GM12878 (cell line): ENCODE measurements at regions not wholly inside any gene's neighbourhood (a gene's known extent, or its start where the extent isn't known, plus 50 kb on each side); places are given as distances from the start of the nearest gene placed in this dataset.

Source experiments
- ATAC-seq: fragments of 200-7000 bp; cut with Tn5 transposase; 3 replicates; pipeline ENCODE4 v1.9.1; 2020; ENCODE audit warnings: mild to moderate bottlenecking, moderate library complexity
- BruUV-seq: library from RNA; stranded (reverse); fragments of 400-500 nt; replicated peaks from 2 replicates; lab custom pipeline; 2021; lab: Mats Ljungman, UMichigan
- CTCF ChIA-PET: fragments of 300-600 bp; sonication (Branson Sonifier 250); formaldehyde crosslinking; extraction: SDS; loops from one replicate; lab custom pipeline; 2021; ENCODE audit warnings: inconsistent platforms; lab: Yijun Ruan, JAX
- POLR2A ChIA-PET: fragments of 350-600 bp; formaldehyde crosslinking; extraction: SDS; loops from one replicate; lab custom pipeline; 2021; ENCODE audit warnings: inconsistent platforms; lab: Charles Lee
- RAD21 ChIA-PET: fragments of 300-600 bp; sonication (Branson Sonifier 250); formaldehyde crosslinking; loops from one replicate; lab custom pipeline; 2023; ENCODE audit warnings: antibody characterized with exemption; ENCODE audit not compliant: unreplicated experiment; lab: Charles Lee
- SMC1A ChIA-PET: fragments of 300-600 bp; sonication (Branson Sonifier 250); formaldehyde crosslinking; loops from one replicate; lab custom pipeline; 2023; ENCODE audit not compliant: unreplicated experiment, uncharacterized antibody; lab: Charles Lee
- DNase-seq: peaks from one replicate; pipeline ENCODE4 v3.0.0-alpha.2; 2011; ENCODE audit warnings: low read depth, low spot score
- FAIRE-seq: peaks from 3 replicates; lab custom pipeline; 2011; peaks lifted over from hg19 to GRCh38; lab: Jason Lieb, UNC
- H2AFZ ChIP-seq: 2 replicates; pipeline ENCODE4 v1.6.0; 2011; ENCODE audit warnings: low read depth, low read length, control low read depth; ENCODE audit not compliant: control insufficient read depth
- H3K27ac ChIP-seq: 2 replicates; pipeline ENCODE4 v1.5.1; 2011; ENCODE audit warnings: control low read depth; ENCODE audit not compliant: control insufficient read depth, insufficient read depth
- H3K27me3 ChIP-seq, 2 experiments: replicated peaks in 1 of 2; 2 replicates each; pipeline versions ENCODE4 v1.6.0 to v1.6.1; 2011; ENCODE audit warnings: low read length in 1 of 2; ENCODE audit not compliant: control insufficient read depth in 2 of 2, insufficient read depth in 2 of 2
- H3K36me3 ChIP-seq, 2 experiments: 2 replicates each; pipeline ENCODE4 v1.5.1; 2011; ENCODE audit warnings: low read length in 1 of 2; ENCODE audit not compliant: control insufficient read depth in 2 of 2, insufficient read depth in 2 of 2
- H3K4me1 ChIP-seq: 2 replicates; pipeline ENCODE4 v1.6.1; 2011; ENCODE audit warnings: mild to moderate bottlenecking, low read length, moderate library complexity, mixed read lengths; ENCODE audit not compliant: control insufficient read depth, insufficient read depth
- H3K4me2 ChIP-seq: 2 replicates; pipeline ENCODE4 v1.6.0; 2011; ENCODE audit warnings: control low read depth; ENCODE audit not compliant: control insufficient read depth, insufficient read depth
- H3K4me3 ChIP-seq: fragments of 200-600 bp; sonication (generic); 2 replicates; pipeline ENCODE4 v1.5.1; 2016
- H3K79me2 ChIP-seq: 2 replicates; pipeline ENCODE4 v1.6.0; 2011; ENCODE audit warnings: low read length; ENCODE audit not compliant: control insufficient read depth, insufficient read depth
- H3K9ac ChIP-seq: 2 replicates; pipeline ENCODE4 v1.8.0; 2011; ENCODE audit warnings: low read length, control low read depth, mixed read lengths; ENCODE audit not compliant: control insufficient read depth, insufficient read depth
- H3K9me3 ChIP-seq: replicated peaks from 3 replicates; pipeline ENCODE4 v1.5.1; 2011; ENCODE audit warnings: mild to moderate bottlenecking, low read length; ENCODE audit not compliant: control insufficient read depth, insufficient read depth
- H4K20me1 ChIP-seq: 2 replicates; pipeline ENCODE4 v1.6.0; 2011; ENCODE audit not compliant: control insufficient read depth, insufficient read depth
- HCFC1 ChIP-seq: fragments of 150-350 bp; IDR thresholded peaks from 2 replicates; pipeline ENCODE4 v1.6.1; 2014; ENCODE audit warnings: low read length
- NFYA ChIP-seq: IDR thresholded peaks from 2 replicates; pipeline ENCODE4 v1.6.1; 2011; ENCODE audit warnings: low read depth, mild to moderate bottlenecking, low read length, improper control_type of control experiment, borderline replicate concordance
- NFYB ChIP-seq: IDR thresholded peaks from 2 replicates; pipeline ENCODE4 v1.6.1; 2011; ENCODE audit warnings: low read depth, mild to moderate bottlenecking, low read length, improper control_type of control experiment, moderate library complexity; ENCODE audit not compliant: insufficient read depth
- NRF1 ChIP-seq: conservative IDR thresholded peaks from 2 replicates; pipeline ENCODE4 v1.6.1; 2011; ENCODE audit warnings: mild to moderate bottlenecking, low read depth, low read length, improper control_type of control experiment
- POLR2AphosphoS5 ChIP-seq: IDR thresholded peaks from 2 replicates; pipeline ENCODE4 v1.6.1; 2011; ENCODE audit warnings: mild to moderate bottlenecking, low read length, inconsistent platforms
- SUPT20H ChIP-seq: IDR thresholded peaks from 2 replicates; pipeline ENCODE4 v1.6.1; 2011; ENCODE audit warnings: low read depth, mild to moderate bottlenecking, low read length, moderate library complexity, borderline replicate concordance; ENCODE audit not compliant: control insufficient read depth
- ZNF24 ChIP-seq: fragments of 450-650 bp; IDR thresholded peaks from 2 replicates; pipeline ENCODE4 v1.6.1; 2017; ENCODE audit warnings: antibody characterized with exemption, mild to moderate bottlenecking
- ZNF592 ChIP-seq: fragments of 450-650 bp; IDR thresholded peaks from 2 replicates; pipeline ENCODE4 v1.6.1; 2017; ENCODE audit warnings: mild to moderate bottlenecking, moderate library complexity
- WGBS: methylation state at CpG from one replicate; pipeline ENCODE4 v1.1.6; 2016; ENCODE audit warnings: low lambda C conversion rate; ENCODE audit not compliant: insufficient replicate concordance, insufficient coverage; ENCODE audit errors: missing lambda C conversion rate; 5-methylcytosine and 5-hydroxymethylcytosine counted together
- in situ Hi-C: fragments of 300-500 bp; cut with MboI; formaldehyde crosslinking; loops from 9 replicates; pipeline ENCODE4 v1.14.3; 2018; ENCODE audit warnings: mixed read lengths
- intact Hi-C: fragments of 100-400 bp; cut with micrococcal nuclease; formaldehyde crosslinking; loops from one replicate; pipeline ENCODE4 v1.14.2; 2022; ENCODE audit not compliant: unreplicated experiment
- TF ChIP-seq, protein P1 (sequence below): IDR thresholded peaks from 2 replicates; pipeline ENCODE4 v1.6.1; 2011; ENCODE audit warnings: mild to moderate bottlenecking, low read depth, low read length, moderate library complexity; ENCODE audit not compliant: insufficient replicate concordance
- TF ChIP-seq, protein P2 (sequence below): fragments of 450-650 bp; formaldehyde crosslinking; IDR thresholded peaks from 2 replicates; pipeline ENCODE4 v1.4.0; 2020; ENCODE audit warnings: mild to moderate bottlenecking, moderate library complexity
- TF ChIP-seq, protein P3 (sequence below): fragments of 450-650 bp; IDR thresholded peaks from 2 replicates; pipeline ENCODE4 v1.6.1; 2018; ENCODE audit warnings: mild to moderate bottlenecking, low read depth, moderate library complexity; ENCODE audit not compliant: partially characterized antibody

DNA sequence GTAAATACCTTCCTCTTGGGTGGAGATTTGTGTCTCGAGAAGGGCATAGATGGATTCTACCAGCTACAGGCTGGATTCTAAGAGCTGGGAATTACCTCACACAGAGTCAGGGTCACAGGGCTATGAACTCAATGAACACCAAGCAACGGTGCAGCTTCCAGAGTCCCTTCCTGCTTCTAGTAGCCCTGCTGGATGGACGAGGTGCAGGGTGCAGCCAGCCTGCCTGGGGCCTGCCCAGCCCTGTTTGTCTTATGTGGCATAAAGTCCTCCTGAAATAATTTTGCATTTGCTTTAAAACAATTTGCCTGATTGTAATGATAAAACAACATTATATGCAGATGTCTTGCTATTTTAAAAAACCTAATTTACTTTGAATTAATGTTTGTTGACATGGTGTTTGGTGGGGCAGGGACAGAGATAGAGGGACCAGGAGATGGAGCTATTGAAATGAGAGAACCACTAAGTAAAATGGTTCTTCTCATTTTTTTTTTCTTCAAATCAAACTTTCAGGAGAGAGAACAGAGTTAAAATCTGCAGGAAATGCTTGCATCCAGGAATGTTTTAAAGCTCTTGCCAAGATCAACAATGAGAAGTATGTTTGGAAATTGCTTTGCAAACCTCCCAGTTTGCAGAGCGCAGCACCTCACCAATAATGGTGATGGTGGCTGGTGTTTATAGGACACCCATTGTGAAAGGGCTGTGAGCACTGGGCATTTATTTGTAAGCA, 305.4 kb upstream of the PODXL start:
- Histone ChIP-seq H3K36me3 (no peaks in the 10 kb centered on the region), H3K79me2 (no peaks in the 10 kb centered on the region), H3K9me3 (no peaks in the 10 kb centered on the region), H3K9ac (no peak overlapping the region), H3K4me1 (no peaks in the 10 kb centered on the region), H3K27ac (no peak overlapping the region), H2AFZ (no peak overlapping the region), H3K27me3 (no peaks in the 10 kb centered on the region; a peak in 1 of 4 replicates), H3K4me2 (no peak overlapping the region), H4K20me1 (no peaks in the 10 kb centered on the region), H3K4me3 (no peak overlapping the region)
- in situ Hi-C loops, result no loop called here
- FAIRE-seq (no peak), DNase-seq (no peak), ATAC-seq (no peak)
- ChIA-PET POLR2A (no interaction called here), CTCF (interaction anchor here (1.3 kb wide), 1 partner anchor 719 kb away, joined by 3 read pairs; no protein-coding TSS in a partner anchor), SMC1A (interaction anchor here (1.6 kb wide), 1 partner anchor 83 kb away, joined by 3 read pairs; no protein-coding TSS in a partner anchor), RAD21 (no interaction called here)
- intact Hi-C loops, result no loop called here
- BruUV-seq, result no TSS peak
- 10% methylated on average over 4 of the region's 4 CpGs for WGBS
- TF ChIP-seq HCFC1 (no peak), ZNF24 (no peak), NFYA (no peak), SUPT20H (no peak), POLR2AphosphoS5 (no peak), NRF1 (no peak), NFYB (no peak), ZNF592 (no peak)
- TF ChIP-seq, protein P1, sequence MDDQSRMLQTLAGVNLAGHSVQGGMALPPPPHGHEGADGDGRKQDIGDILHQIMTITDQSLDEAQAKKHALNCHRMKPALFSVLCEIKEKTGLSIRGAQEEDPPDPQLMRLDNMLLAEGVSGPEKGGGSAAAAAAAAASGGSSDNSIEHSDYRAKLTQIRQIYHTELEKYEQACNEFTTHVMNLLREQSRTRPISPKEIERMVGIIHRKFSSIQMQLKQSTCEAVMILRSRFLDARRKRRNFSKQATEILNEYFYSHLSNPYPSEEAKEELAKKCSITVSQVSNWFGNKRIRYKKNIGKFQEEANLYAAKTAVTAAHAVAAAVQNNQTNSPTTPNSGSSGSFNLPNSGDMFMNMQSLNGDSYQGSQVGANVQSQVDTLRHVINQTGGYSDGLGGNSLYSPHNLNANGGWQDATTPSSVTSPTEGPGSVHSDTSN, result no peak
- TF ChIP-seq, protein P2, sequence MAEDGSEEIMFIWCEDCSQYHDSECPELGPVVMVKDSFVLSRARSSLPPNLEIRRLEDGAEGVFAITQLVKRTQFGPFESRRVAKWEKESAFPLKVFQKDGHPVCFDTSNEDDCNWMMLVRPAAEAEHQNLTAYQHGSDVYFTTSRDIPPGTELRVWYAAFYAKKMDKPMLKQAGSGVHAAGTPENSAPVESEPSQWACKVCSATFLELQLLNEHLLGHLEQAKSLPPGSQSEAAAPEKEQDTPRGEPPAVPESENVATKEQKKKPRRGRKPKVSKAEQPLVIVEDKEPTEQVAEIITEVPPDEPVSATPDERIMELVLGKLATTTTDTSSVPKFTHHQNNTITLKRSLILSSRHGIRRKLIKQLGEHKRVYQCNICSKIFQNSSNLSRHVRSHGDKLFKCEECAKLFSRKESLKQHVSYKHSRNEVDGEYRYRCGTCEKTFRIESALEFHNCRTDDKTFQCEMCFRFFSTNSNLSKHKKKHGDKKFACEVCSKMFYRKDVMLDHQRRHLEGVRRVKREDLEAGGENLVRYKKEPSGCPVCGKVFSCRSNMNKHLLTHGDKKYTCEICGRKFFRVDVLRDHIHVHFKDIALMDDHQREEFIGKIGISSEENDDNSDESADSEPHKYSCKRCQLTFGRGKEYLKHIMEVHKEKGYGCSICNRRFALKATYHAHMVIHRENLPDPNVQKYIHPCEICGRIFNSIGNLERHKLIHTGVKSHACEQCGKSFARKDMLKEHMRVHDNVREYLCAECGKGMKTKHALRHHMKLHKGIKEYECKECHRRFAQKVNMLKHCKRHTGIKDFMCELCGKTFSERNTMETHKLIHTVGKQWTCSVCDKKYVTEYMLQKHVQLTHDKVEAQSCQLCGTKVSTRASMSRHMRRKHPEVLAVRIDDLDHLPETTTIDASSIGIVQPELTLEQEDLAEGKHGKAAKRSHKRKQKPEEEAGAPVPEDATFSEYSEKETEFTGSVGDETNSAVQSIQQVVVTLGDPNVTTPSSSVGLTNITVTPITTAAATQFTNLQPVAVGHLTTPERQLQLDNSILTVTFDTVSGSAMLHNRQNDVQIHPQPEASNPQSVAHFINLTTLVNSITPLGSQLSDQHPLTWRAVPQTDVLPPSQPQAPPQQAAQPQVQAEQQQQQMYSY (CRISPR knock-in tag), result no peak
- TF ChIP-seq, protein P3, sequence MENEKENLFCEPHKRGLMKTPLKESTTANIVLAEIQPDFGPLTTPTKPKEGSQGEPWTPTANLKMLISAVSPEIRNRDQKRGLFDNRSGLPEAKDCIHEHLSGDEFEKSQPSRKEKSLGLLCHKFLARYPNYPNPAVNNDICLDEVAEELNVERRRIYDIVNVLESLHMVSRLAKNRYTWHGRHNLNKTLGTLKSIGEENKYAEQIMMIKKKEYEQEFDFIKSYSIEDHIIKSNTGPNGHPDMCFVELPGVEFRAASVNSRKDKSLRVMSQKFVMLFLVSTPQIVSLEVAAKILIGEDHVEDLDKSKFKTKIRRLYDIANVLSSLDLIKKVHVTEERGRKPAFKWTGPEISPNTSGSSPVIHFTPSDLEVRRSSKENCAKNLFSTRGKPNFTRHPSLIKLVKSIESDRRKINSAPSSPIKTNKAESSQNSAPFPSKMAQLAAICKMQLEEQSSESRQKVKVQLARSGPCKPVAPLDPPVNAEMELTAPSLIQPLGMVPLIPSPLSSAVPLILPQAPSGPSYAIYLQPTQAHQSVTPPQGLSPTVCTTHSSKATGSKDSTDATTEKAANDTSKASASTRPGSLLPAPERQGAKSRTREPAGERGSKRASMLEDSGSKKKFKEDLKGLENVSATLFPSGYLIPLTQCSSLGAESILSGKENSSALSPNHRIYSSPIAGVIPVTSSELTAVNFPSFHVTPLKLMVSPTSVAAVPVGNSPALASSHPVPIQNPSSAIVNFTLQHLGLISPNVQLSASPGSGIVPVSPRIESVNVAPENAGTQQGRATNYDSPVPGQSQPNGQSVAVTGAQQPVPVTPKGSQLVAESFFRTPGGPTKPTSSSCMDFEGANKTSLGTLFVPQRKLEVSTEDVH, result no peak
